SK-N-MC (cell line): ENCODE measurements at regions not wholly inside any gene's neighbourhood (a gene's known extent, or its start where the extent isn't known, plus 50 kb on each side); places are given as distances from the start of the nearest gene placed in this dataset.

Source experiments
- DNase-seq: peaks from one replicate; pipeline ENCODE4 v3.0.0-alpha.2; 2011; ENCODE audit warnings: low read depth, low spot score
- H3K27ac ChIP-seq: fragments of 200-600 bp; sonication (generic); 2 replicates; pipeline ENCODE4 v1.5.1; 2016; ENCODE audit warnings: mixed run types
- H3K36me3 ChIP-seq: fragments of 200-600 bp; sonication (generic); 2 replicates; pipeline ENCODE4 v1.6.1; 2017; ENCODE audit warnings: antibody characterized with exemption, low read length, mixed read lengths; ENCODE audit not compliant: insufficient read depth
- H3K4me3 ChIP-seq: fragments of 200-600 bp; sonication (generic); 2 replicates; pipeline ENCODE4 v1.5.1; 2016
- H3K9ac ChIP-seq: fragments of 200-600 bp; sonication (generic); 2 replicates; pipeline ENCODE4 v1.8.0; 2017; ENCODE audit warnings: mixed run types, mixed read lengths; ENCODE audit not compliant: insufficient read length
- H3K9me3 ChIP-seq: fragments of 200-600 bp; sonication (generic); 2 replicates; pipeline ENCODE4 v1.6.1; 2017; ENCODE audit warnings: low read depth, mild to moderate bottlenecking, antibody characterized with exemption, low read length, moderate library complexity, mixed read lengths
- EZH2 ChIP-seq: fragments of 200-600 bp; sonication (generic); IDR thresholded peaks from one replicate; pipeline ENCODE4 v1.6.1; 2017; ENCODE audit warnings: antibody characterized with exemption
- FOXP2 ChIP-seq: optimal IDR thresholded peaks from 2 replicates; pipeline ENCODE3; 2011; ENCODE audit warnings: mild to moderate bottlenecking, moderate library complexity; ENCODE audit not compliant: insufficient read depth; ENCODE audit errors: extremely low read length, control extremely low read depth
- POLR2AphosphoS5 ChIP-seq: IDR thresholded peaks from 2 replicates; pipeline ENCODE4 v1.6.1; 2012; ENCODE audit warnings: mild to moderate bottlenecking, low read depth, low read length, borderline replicate concordance

- Histone ChIP-seq H3K4me3 (no peak overlapping the region), H3K27ac (no peak overlapping the region), H3K9me3 (no peaks in the 10 kb centered on the region), H3K9ac (no peak overlapping the region), H3K36me3 (no peaks in the 10 kb centered on the region)
- TF ChIP-seq EZH2 (no peak), POLR2AphosphoS5 (no peak), FOXP2 (no peak)
- DNase-seq, result no peak
Observed at GRCh38 chrX:120763269-120763668, 112.4 kb downstream of the CT47B1 start.

- no peaks in the 10 kb centered on the region for H3K9me3 ChIP-seq
- H3K4me3 ChIP-seq, result no peak overlapping the region
- H3K9ac ChIP-seq, result peak overlapping the region; percentile 23
- TF ChIP-seq FOXP2, result no peak
- no peak for TF ChIP-seq POLR2AphosphoS5
- no peak for TF ChIP-seq EZH2
- DNase-seq, result no peak
- H3K27ac ChIP-seq, result peak overlapping the region; percentile 96
- H3K36me3 ChIP-seq, result no peaks in the 10 kb centered on the region
Observed at GRCh38 chrX:120761810-120762209, 113.9 kb downstream of the CT47B1 start.

GRCh38 chrX:120759685-120760084 is 116.0 kb downstream of the CT47B1 start:
- H3K9me3 ChIP-seq, result no peaks in the 10 kb centered on the region
- DNase-seq, result no peak
- no peaks in the 10 kb centered on the region for H3K36me3 ChIP-seq
- H3K27ac ChIP-seq, result peak overlapping the region; percentile 80
- TF ChIP-seq POLR2AphosphoS5, result no peak
- no peak for TF ChIP-seq EZH2
- TF ChIP-seq FOXP2, result no peak
- no peak overlapping the region for H3K9ac ChIP-seq
- H3K4me3 ChIP-seq, result no peak overlapping the region

GRCh38 chrX:120755066-120755846 is 120.4 kb downstream of the CT47B1 start:
- Histone ChIP-seq H3K4me3 (no peak overlapping the region), H3K9me3 (no peaks in the 10 kb centered on the region), H3K36me3 (no peaks in the 10 kb centered on the region), H3K9ac (no peak overlapping the region), H3K27ac (no peak overlapping the region)
- no peak for DNase-seq
- no peak for TF ChIP-seq POLR2AphosphoS5
- no peak for TF ChIP-seq FOXP2
- no peak for TF ChIP-seq EZH2

- Histone ChIP-seq H3K27ac (no peak overlapping the region), H3K9me3 (no peaks in the 10 kb centered on the region), H3K4me3 (no peak overlapping the region), H3K9ac (no peak overlapping the region), H3K36me3 (no peaks in the 10 kb centered on the region)
- DNase-seq, result no peak
- no peak for TF ChIP-seq FOXP2
- no peak for TF ChIP-seq POLR2AphosphoS5
- no peak for TF ChIP-seq EZH2
Observed at GRCh38 chrX:120753413-120754251, 122.0 kb downstream of the CT47B1 start.

- Histone ChIP-seq H3K9me3 (no peaks in the 10 kb centered on the region), H3K9ac (no peak overlapping the region), H3K36me3 (no peaks in the 10 kb centered on the region), H3K27ac (no peak overlapping the region), H3K4me3 (no peak overlapping the region)
- TF ChIP-seq POLR2AphosphoS5 (no peak), FOXP2 (no peak), EZH2 (no peak)
- no peak for DNase-seq
Observed at GRCh38 chrX:120752431-120753082, 122.7 kb upstream of the C1GALT1C1 start.

GRCh38 chrX:120751683-120752082 is 121.8 kb upstream of the C1GALT1C1 start:
- H3K27ac ChIP-seq, result no peak overlapping the region
- H3K9ac ChIP-seq, result no peak overlapping the region
- H3K9me3 ChIP-seq, result no peaks in the 10 kb centered on the region
- DNase-seq, result no peak
- H3K4me3 ChIP-seq, result no peak overlapping the region
- H3K36me3 ChIP-seq, result no peaks in the 10 kb centered on the region
- TF ChIP-seq FOXP2, result no peak
- TF ChIP-seq POLR2AphosphoS5, result no peak
- TF ChIP-seq EZH2, result no peak

GRCh38 chrX:120750381-120750780 is 120.5 kb upstream of the C1GALT1C1 start:
- no peak overlapping the region for H3K27ac ChIP-seq

More at GRCh38 chrX:120750381-120750780, 120.5 kb upstream of the C1GALT1C1 start:
- H3K4me3 ChIP-seq, result no peak overlapping the region
- H3K9ac ChIP-seq, result no peak overlapping the region
- DNase-seq, result no peak
- H3K9me3 ChIP-seq, result no peaks in the 10 kb centered on the region
- TF ChIP-seq POLR2AphosphoS5 (no peak), FOXP2 (no peak), EZH2 (no peak)
- H3K36me3 ChIP-seq, result no peaks in the 10 kb centered on the region
